SH-SY5Y (cell line): ENCODE measurements at regions not wholly inside any gene's neighbourhood (a gene's known extent, or its start where the extent isn't known, plus 50 kb on each side); places are given as distances from the start of the nearest gene placed in this dataset.

Experiments
- GATA2 ChIP-seq: IDR thresholded peaks from 2 replicates; pipeline ENCODE4 v1.6.1; 2011; ENCODE audit warnings: mild to moderate bottlenecking, low read depth, low read length
- GATA3 ChIP-seq: IDR thresholded peaks from 2 replicates; pipeline ENCODE4 v1.6.1; 2011; ENCODE audit warnings: low read depth, mild to moderate bottlenecking, low read length, moderate library complexity

- TF ChIP-seq GATA3 (no peak), GATA2 (no peak)
These were observed 1540.3 kb downstream of the CDH11 start for GRCh38 chr16:63581570-63581969.
